Gastrocnemius medialis (tissue), 4 donors: ENCODE measurements at regions not wholly inside any gene's neighbourhood (a gene's known extent, or its start where the extent isn't known, plus 50 kb on each side); places are given as distances from the start of the nearest gene placed in this dataset.

ENCODE experiments used
- POLR2A ChIP-seq, 2 donors: fragments of 450-650 bp; IDR thresholded peaks; one replicate each; pipeline ENCODE4 v1.6.1; 2017; ENCODE audit warnings: antibody characterized with exemption in 2 of 2, mild to moderate bottlenecking in 2 of 2, moderate library complexity in 2 of 2
- TF ChIP-seq, protein P1 (sequence below), 5 experiments: fragments of 450-650 bp in 3 of 5; fragments of 200-600 bp in 2 of 5; sonication (generic) in 2 of 5; IDR thresholded peaks in 4 of 5; conservative IDR thresholded peaks in 1 of 5; 1 replicate in 4 of 5; 2 replicates in 1 of 5; pipeline ENCODE4 v1.5.1; 2016 to 2019; ENCODE audit warnings: antibody characterized with exemption in 5 of 5, mild to moderate bottlenecking in 3 of 5, moderate library complexity in 3 of 5

- TF ChIP-seq, protein P1, sequence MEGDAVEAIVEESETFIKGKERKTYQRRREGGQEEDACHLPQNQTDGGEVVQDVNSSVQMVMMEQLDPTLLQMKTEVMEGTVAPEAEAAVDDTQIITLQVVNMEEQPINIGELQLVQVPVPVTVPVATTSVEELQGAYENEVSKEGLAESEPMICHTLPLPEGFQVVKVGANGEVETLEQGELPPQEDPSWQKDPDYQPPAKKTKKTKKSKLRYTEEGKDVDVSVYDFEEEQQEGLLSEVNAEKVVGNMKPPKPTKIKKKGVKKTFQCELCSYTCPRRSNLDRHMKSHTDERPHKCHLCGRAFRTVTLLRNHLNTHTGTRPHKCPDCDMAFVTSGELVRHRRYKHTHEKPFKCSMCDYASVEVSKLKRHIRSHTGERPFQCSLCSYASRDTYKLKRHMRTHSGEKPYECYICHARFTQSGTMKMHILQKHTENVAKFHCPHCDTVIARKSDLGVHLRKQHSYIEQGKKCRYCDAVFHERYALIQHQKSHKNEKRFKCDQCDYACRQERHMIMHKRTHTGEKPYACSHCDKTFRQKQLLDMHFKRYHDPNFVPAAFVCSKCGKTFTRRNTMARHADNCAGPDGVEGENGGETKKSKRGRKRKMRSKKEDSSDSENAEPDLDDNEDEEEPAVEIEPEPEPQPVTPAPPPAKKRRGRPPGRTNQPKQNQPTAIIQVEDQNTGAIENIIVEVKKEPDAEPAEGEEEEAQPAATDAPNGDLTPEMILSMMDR (IDR thresholded peaks at IDR 0.05 in 4 of 5, conservative IDR thresholded peaks at IDR 0.05 in 1 of 5), result no peak
- TF ChIP-seq POLR2A (IDR thresholded peaks at IDR 0.05), result no peak
Observed at GRCh38 chr2:55099878-55100820, 49.9 kb upstream of the RTN4 start.
